ENCODE measurements at regions not wholly inside any gene's neighbourhood (a gene's known extent, or its start where the extent isn't known, plus 50 kb on each side); places are given as distances from the start of the nearest gene placed in this dataset.
A peak's percentile ranks its signal among the peaks of the same experiment; 100 is the strongest.

DNA sequence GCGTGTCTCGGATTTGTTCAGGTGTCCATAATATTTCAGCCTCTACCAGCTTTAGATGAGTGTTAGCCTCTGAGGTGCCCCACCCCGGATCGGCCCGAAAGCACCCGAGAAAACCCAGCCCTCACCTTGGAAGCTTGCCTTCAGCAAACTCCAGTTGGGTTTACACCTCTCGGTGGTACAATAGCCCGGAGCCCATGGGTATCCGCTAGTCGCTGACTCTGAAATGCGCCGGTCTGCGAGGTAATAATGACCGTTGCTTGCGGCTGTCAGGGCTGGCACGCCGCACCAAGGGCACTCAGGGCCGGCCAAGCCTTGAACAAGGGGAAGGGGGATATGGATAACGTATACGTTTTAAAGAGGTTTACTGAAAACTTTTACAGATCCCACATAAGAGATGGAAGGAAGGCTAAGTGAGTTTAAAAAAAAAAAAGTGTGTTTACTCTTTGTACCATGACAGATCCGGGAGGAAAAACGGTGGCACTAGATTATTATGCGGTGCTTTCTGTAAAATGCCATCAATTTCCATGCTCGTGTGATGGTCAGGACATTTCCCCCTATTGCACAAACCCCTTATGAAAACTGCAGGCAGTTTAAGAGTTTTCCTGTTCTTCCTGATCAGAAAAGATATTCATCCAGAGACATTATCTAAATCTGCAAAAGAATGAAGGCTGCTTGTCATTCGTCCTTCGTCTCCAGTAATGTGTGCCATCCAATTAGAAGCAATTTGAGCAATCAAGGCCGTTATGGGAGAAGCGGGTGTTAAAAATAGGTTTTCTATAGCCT is 124.2 kb downstream of the TMEM161B start:
- DNase-seq (ENCODE audit: insufficient read length, low spot score) (no peak), FAIRE-seq (no peak)
- TF ChIP-seq, protein P1, sequence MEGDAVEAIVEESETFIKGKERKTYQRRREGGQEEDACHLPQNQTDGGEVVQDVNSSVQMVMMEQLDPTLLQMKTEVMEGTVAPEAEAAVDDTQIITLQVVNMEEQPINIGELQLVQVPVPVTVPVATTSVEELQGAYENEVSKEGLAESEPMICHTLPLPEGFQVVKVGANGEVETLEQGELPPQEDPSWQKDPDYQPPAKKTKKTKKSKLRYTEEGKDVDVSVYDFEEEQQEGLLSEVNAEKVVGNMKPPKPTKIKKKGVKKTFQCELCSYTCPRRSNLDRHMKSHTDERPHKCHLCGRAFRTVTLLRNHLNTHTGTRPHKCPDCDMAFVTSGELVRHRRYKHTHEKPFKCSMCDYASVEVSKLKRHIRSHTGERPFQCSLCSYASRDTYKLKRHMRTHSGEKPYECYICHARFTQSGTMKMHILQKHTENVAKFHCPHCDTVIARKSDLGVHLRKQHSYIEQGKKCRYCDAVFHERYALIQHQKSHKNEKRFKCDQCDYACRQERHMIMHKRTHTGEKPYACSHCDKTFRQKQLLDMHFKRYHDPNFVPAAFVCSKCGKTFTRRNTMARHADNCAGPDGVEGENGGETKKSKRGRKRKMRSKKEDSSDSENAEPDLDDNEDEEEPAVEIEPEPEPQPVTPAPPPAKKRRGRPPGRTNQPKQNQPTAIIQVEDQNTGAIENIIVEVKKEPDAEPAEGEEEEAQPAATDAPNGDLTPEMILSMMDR (IDR thresholded peaks at IDR 0.05; ENCODE audit: insufficient read depth, missing control alignments): no peak

DNA sequence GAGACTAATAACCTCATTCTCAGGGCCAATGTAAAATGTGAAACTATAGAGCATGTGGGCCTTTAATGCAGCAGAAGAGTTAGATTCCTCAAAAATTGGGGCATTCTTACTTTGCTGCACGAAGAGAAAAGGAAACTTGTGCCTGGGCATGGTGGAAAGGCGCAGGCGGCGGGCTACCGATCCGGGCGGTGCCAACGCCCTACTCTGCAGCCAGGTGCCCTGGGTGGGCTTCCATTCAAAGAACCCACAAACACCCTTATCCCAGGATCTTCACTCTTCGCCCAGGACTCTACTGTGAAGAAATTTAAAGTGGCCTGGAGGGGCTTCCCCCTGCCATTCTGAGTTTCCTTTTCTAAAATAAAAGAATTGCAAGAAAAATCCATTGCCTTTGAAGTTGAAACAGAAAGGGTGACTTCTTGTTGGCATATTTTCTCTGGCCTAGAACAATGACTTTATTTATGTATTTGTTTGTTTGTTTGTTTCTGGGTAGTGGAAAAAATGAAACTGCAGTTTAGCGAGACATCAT is 124.9 kb downstream of the TMEM161B start:
- TF ChIP-seq, protein P1 (IDR thresholded peaks at IDR 0.05; ENCODE audit: insufficient read depth, missing control alignments): no peak
- DNase-seq (ENCODE audit: insufficient read length, low spot score) (no peak), FAIRE-seq (no peak)

GRCh38 chr5:88142886-88143692 is 125.6 kb downstream of the TMEM161B start:
- FAIRE-seq (no peak), DNase-seq (ENCODE audit: insufficient read length, low spot score) (no peak)
- TF ChIP-seq, protein P1 (IDR thresholded peaks at IDR 0.05; ENCODE audit: insufficient read depth, missing control alignments): no peak

DNA sequence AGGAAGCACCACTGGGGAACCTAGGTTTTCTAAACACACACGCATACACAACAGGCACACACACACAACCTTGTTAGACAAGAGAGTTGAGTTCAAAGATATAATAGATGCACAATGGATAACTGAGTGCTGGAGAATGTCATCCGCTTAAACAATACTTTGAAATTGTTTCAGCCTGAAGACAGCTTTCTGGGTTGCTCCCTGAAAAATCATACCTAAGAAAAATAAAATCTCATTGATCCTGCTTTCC is 126.1 kb downstream of the TMEM161B start:
- no peak for DNase-seq (ENCODE audit: insufficient read length, low spot score)
- TF ChIP-seq, protein P1 (IDR thresholded peaks at IDR 0.05; ENCODE audit: insufficient read depth, missing control alignments): no peak
- no peak for FAIRE-seq

GRCh38 chr5:88140856-88141752 is 127.5 kb downstream of the TMEM161B start:
- DNase-seq (ENCODE audit: insufficient read length, low spot score): peak; percentile 40
- TF ChIP-seq, protein P1 (IDR thresholded peaks at IDR 0.05; ENCODE audit: insufficient read depth, missing control alignments): peak; percentile 70
- FAIRE-seq: no peak

DNA sequence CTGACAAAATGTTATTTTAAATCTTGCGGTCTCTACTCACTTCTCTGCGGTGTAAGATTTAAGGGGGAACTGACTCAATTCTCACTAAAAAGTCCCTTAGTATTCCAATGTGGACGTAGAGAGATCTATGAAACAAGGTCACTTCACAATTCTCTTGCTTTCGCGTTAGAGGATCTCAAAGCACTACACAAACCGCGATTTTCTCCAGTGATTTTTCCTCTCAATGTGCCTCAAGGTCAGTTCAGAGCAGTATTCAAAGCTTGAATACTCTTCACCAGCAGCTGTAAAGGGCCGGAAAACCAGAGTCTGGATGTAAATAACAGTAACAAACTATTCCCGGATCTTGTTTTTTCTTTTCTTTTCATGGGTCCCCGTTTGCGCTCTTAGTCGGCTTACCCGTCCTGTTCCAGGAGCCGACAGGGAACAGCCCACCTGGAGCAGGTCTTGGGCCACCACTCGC is 128.2 kb downstream of the TMEM161B start:
- FAIRE-seq (no peak), DNase-seq (ENCODE audit: insufficient read length, low spot score) (no peak)
- TF ChIP-seq, protein P1 (IDR thresholded peaks at IDR 0.05; ENCODE audit: insufficient read depth, missing control alignments): no peak

Measured in D721Med (cell line).